ENCODE measurements at regions not wholly inside any gene's neighbourhood (a gene's known extent, or its start where the extent isn't known, plus 50 kb on each side); places are given as distances from the start of the nearest gene placed in this dataset.

- no peaks in the 10 kb centered on the region for H3K36me3 ChIP-seq
- no peaks in the 10 kb centered on the region for H3K4me1 ChIP-seq
- DNase-seq (peak in 1 of 4 donors; percentile 4), ATAC-seq (no peak)
- intact Hi-C loops (cut with DNase I) = no loop called here
- H3K27ac ChIP-seq = no peak overlapping the region
- TF ChIP-seq CTCF (IDR thresholded peaks at IDR 0.05) = no peak
- no peaks in the 10 kb centered on the region for H3K27me3 ChIP-seq
- H3K9me3 ChIP-seq = no peaks in the 10 kb centered on the region
- no peak overlapping the region for H3K4me3 ChIP-seq
Measured at GRCh38 chr6:130525408-130525807, 159.6 kb downstream of the TMEM200A start.

GRCh38 chr6:130526466-130526865 is 160.6 kb downstream of the TMEM200A start:
- H3K4me3 ChIP-seq = no peak overlapping the region
- intact Hi-C loops (cut with DNase I) = no loop called here
- H3K4me1 ChIP-seq = no peaks in the 10 kb centered on the region
- no peak overlapping the region for H3K27ac ChIP-seq
- DNase-seq (no peak), ATAC-seq (no peak)
- no peaks in the 10 kb centered on the region for H3K36me3 ChIP-seq
- no peak for TF ChIP-seq CTCF (IDR thresholded peaks at IDR 0.05)
- no peaks in the 10 kb centered on the region for H3K27me3 ChIP-seq
- no peaks in the 10 kb centered on the region for H3K9me3 ChIP-seq

GRCh38 chr6:130527173-130527572 is 161.4 kb downstream of the TMEM200A start:
- ATAC-seq (no peak), DNase-seq (no peak)
- Histone ChIP-seq H3K27me3 (no peaks in the 10 kb centered on the region), H3K4me1 (no peaks in the 10 kb centered on the region), H3K36me3 (no peaks in the 10 kb centered on the region), H3K27ac (no peak overlapping the region), H3K9me3 (no peaks in the 10 kb centered on the region), H3K4me3 (no peak overlapping the region)
- no peak for TF ChIP-seq CTCF (IDR thresholded peaks at IDR 0.05)
- intact Hi-C loops (cut with DNase I) = no loop called here

GRCh38 chr6:130529569-130530149 is 163.8 kb downstream of the TMEM200A start:
- intact Hi-C loops (cut with DNase I) = no loop called here
- Histone ChIP-seq H3K27ac (no peak overlapping the region), H3K9me3 (no peaks in the 10 kb centered on the region), H3K36me3 (no peaks in the 10 kb centered on the region), H3K27me3 (no peaks in the 10 kb centered on the region), H3K4me1 (no peaks in the 10 kb centered on the region), H3K4me3 (no peak overlapping the region)
- DNase-seq = peak in 1 of 4 donors; percentile 33
- ATAC-seq = no peak
- no peak for TF ChIP-seq CTCF (IDR thresholded peaks at IDR 0.05)

GRCh38 chr6:130534627-130535026 is 168.8 kb downstream of the TMEM200A start:
- Histone ChIP-seq H3K4me3 (no peak overlapping the region), H3K4me1 (no peaks in the 10 kb centered on the region), H3K27ac (no peak overlapping the region), H3K9me3 (peaks cover 0 to 20% of the 10 kb centered on the region in 2 donors), H3K36me3 (no peaks in the 10 kb centered on the region), H3K27me3 (no peaks in the 10 kb centered on the region)
- no peak for TF ChIP-seq CTCF (IDR thresholded peaks at IDR 0.05)
- DNase-seq (no peak), ATAC-seq (no peak)
- intact Hi-C loops (cut with DNase I) = no loop called here
